ENCODE measurements at regions not wholly inside any gene's neighbourhood (a gene's known extent, or its start where the extent isn't known, plus 50 kb on each side); places are given as distances from the start of the nearest gene placed in this dataset.

GRCh38 chr3:117725314-117725713, 1015.7 kb downstream of the TUSC7 start:
- TF ChIP-seq CTCF (IDR thresholded peaks at IDR 0.05; ENCODE audit: low read depth, low read length) (no peak), MAX (IDR thresholded peaks at IDR 0.05; ENCODE audit: low read depth, low read length) (no peak), POLR2A (IDR thresholded peaks at IDR 0.05; ENCODE audit: extremely low read depth, insufficient read length) (no peak), MYC (IDR thresholded peaks at IDR 0.05; ENCODE audit: low read depth, low read length) (no peak)
